Activated CD4-positive, alpha-beta T cell treated with anti-CD3 and anti-CD28 coated beads for 36 hours (primary cell): ENCODE measurements at regions not wholly inside any gene's neighbourhood (a gene's known extent, or its start where the extent isn't known, plus 50 kb on each side); places are given as distances from the start of the nearest gene placed in this dataset.
"Not testable (repeated sequence)": the region's sequence is repeated elsewhere in the genome, so short reads cannot be mapped to it uniquely, and the experiment has no call there.

Experiments used
- ATAC-seq: fragments of 200-7000 bp; cut with Tn5 transposase; one replicate; pipeline ENCODE4 v1.10.0; 2021; ENCODE audit warnings: mild to moderate bottlenecking, moderate library complexity
- CTCF ChIA-PET: fragments of 350-600 bp; sonication (Branson Sonifier 250); formaldehyde crosslinking; loops from one replicate; lab custom pipeline; 2021; ENCODE audit warnings: antibody characterized with exemption; lab: Charles Lee
- POLR2A ChIA-PET: fragments of 350-600 bp; sonication (Branson Sonifier 250); formaldehyde crosslinking; loops from one replicate; lab custom pipeline; 2021; ENCODE audit warnings: antibody characterized with exemption, inconsistent platforms; lab: Charles Lee
- DNase-seq: peaks from one replicate; pipeline ENCODE4 v3.0.0-alpha.2; 2020
- H3K27ac Mint-ChIP-seq: one replicate; pipeline ENCODE4 v1.8.0; 2021; ENCODE audit warnings: mixed read lengths
- H3K27me3 Mint-ChIP-seq: one replicate; pipeline ENCODE4 v1.8.0; 2021; ENCODE audit warnings: mixed read lengths
- H3K36me3 Mint-ChIP-seq: one replicate; pipeline ENCODE4 v1.8.0; 2021; ENCODE audit warnings: low read depth, mixed read lengths
- H3K4me1 Mint-ChIP-seq: one replicate; pipeline ENCODE4 v1.8.0; 2021; ENCODE audit warnings: mixed read lengths
- H3K4me3 Mint-ChIP-seq: one replicate; pipeline ENCODE4 v1.8.0; 2021; ENCODE audit warnings: mild to moderate bottlenecking, moderate library complexity, mixed read lengths
- H3K9me3 Mint-ChIP-seq: one replicate; pipeline ENCODE4 v1.8.0; 2021; ENCODE audit warnings: low read depth, mixed read lengths
- intact Hi-C, 2 experiments: fragments of 100-400 bp; cut with DNase I in 1 of 2; cut with micrococcal nuclease in 1 of 2; formaldehyde crosslinking; loops; one replicate each; pipeline versions ENCODE4 v1.14.2 to v1.15.1; 2022 to 2024; cut with DNase I, micrococcal nuclease

GRCh38 chr6:100220543-100220942 is 226.5 kb upstream of the MCHR2 start:
- Mint-ChIP-seq H3K36me3 (no peaks in the 10 kb centered on the region), H3K27ac (no peak overlapping the region), H3K9me3 (no peaks in the 10 kb centered on the region), H3K4me1 (no peaks in the 10 kb centered on the region), H3K27me3 (peaks cover 4% of the 10 kb centered on the region), H3K4me3 (no peak overlapping the region)
- ChIA-PET POLR2A (no interaction called here), CTCF (no interaction called here)
- intact Hi-C loops = loop anchor here in 1 of 2 experiments (10.0 kb wide), 1 partner anchor 254 kb away; no protein-coding TSS in a partner anchor
- no peak for ATAC-seq
- no peak for DNase-seq

- Mint-ChIP-seq H3K27me3 (peaks cover 2% of the 10 kb centered on the region), H3K4me1 (no peaks in the 10 kb centered on the region), H3K9me3 (no peaks in the 10 kb centered on the region), H3K4me3 (no peak overlapping the region), H3K36me3 (no peaks in the 10 kb centered on the region), H3K27ac (no peak overlapping the region)
- intact Hi-C loops = no loop called here
- ATAC-seq (no peak), DNase-seq (no peak)
- ChIA-PET CTCF (interaction anchor here (0.6 kb wide), 1 partner anchor 844 kb away, joined by 3 read pairs; no protein-coding TSS in a partner anchor), POLR2A (no interaction called here)
These were observed 223.4 kb upstream of the MCHR2 start for GRCh38 chr6:100217225-100218012.

GRCh38 chr6:100216760-100217159 is 222.7 kb upstream of the MCHR2 start:
- Mint-ChIP-seq H3K4me1 (no peaks in the 10 kb centered on the region), H3K9me3 (no peaks in the 10 kb centered on the region), H3K4me3 (no peak overlapping the region), H3K36me3 (no peaks in the 10 kb centered on the region), H3K27ac (no peak overlapping the region), H3K27me3 (no peaks in the 10 kb centered on the region)
- ChIA-PET CTCF (no interaction called here), POLR2A (no interaction called here)
- DNase-seq (no peak), ATAC-seq (no peak)
- intact Hi-C loops = no loop called here

- no peaks in the 10 kb centered on the region for H3K27me3 Mint-ChIP-seq
- no peaks in the 10 kb centered on the region for H3K4me1 Mint-ChIP-seq
- DNase-seq = no peak
- POLR2A ChIA-PET = no interaction called here
- H3K4me3 Mint-ChIP-seq = no peak overlapping the region
- CTCF ChIA-PET = no interaction called here
- intact Hi-C loops = no loop called here
- H3K27ac Mint-ChIP-seq = no peak overlapping the region
- no peaks in the 10 kb centered on the region for H3K36me3 Mint-ChIP-seq
- no peak for ATAC-seq
- no peaks in the 10 kb centered on the region for H3K9me3 Mint-ChIP-seq
These were observed 218.1 kb upstream of the MCHR2 start for GRCh38 chr6:100212131-100212530.

GRCh38 chr6:100210137-100211117 is 216.4 kb upstream of the MCHR2 start:
- Mint-ChIP-seq H3K4me3 (no peak overlapping the region), H3K36me3 (no peaks in the 10 kb centered on the region), H3K27ac (no peak overlapping the region), H3K9me3 (no peaks in the 10 kb centered on the region), H3K27me3 (peaks cover 2% of the 10 kb centered on the region), H3K4me1 (no peaks in the 10 kb centered on the region)
- ATAC-seq (no peak), DNase-seq (no peak)
- ChIA-PET CTCF (no interaction called here), POLR2A (no interaction called here)
- intact Hi-C loops = no loop called here

GRCh38 chr6:100209323-100210136 is 215.5 kb upstream of the MCHR2 start:
- POLR2A ChIA-PET = no interaction called here
- ATAC-seq (no peak), DNase-seq (no peak)
- H3K9me3 Mint-ChIP-seq = no peaks in the 10 kb centered on the region
- no peak overlapping the region for H3K4me3 Mint-ChIP-seq
- H3K4me1 Mint-ChIP-seq = no peaks in the 10 kb centered on the region
- no peaks in the 10 kb centered on the region for H3K36me3 Mint-ChIP-seq
- CTCF ChIA-PET = no interaction called here
- H3K27me3 Mint-ChIP-seq = peaks cover 2% of the 10 kb centered on the region
- H3K27ac Mint-ChIP-seq = no peak overlapping the region
- intact Hi-C loops = no loop called here

GRCh38 chr6:100203400-100203799 is 209.4 kb upstream of the MCHR2 start:
- peaks cover 2% of the 10 kb centered on the region for H3K9me3 Mint-ChIP-seq
- ChIA-PET CTCF (no interaction called here), POLR2A (no interaction called here)
- DNase-seq (no peak), ATAC-seq (no peak)
- intact Hi-C loops = no loop called here
- H3K36me3 Mint-ChIP-seq = no peaks in the 10 kb centered on the region
- H3K4me1 Mint-ChIP-seq = no peaks in the 10 kb centered on the region
- peaks cover 3% of the 10 kb centered on the region for H3K27me3 Mint-ChIP-seq
- no peak overlapping the region for H3K4me3 Mint-ChIP-seq
- H3K27ac Mint-ChIP-seq = no peak overlapping the region

- POLR2A ChIA-PET = no interaction called here
- no peak for ATAC-seq
- Mint-ChIP-seq H3K36me3 (no peaks in the 10 kb centered on the region), H3K27me3 (peaks cover 3% of the 10 kb centered on the region), H3K27ac (no peak overlapping the region), H3K4me3 (no peak overlapping the region), H3K4me1 (no peaks in the 10 kb centered on the region), H3K9me3 (peaks cover 2% of the 10 kb centered on the region)
- intact Hi-C loops = no loop called here
- CTCF ChIA-PET = no interaction called here
- DNase-seq = no peak
These were observed 208.6 kb upstream of the MCHR2 start for GRCh38 chr6:100202417-100203194.

GRCh38 chr6:100196214-100196982 is 202.4 kb upstream of the MCHR2 start:
- H3K4me1 Mint-ChIP-seq, intact Hi-C loops: not testable (repeated sequence)

GRCh38 chr6:100195244-100195643 is 201.2 kb upstream of the MCHR2 start:
- H3K27ac Mint-ChIP-seq, H3K9me3 Mint-ChIP-seq, H3K4me3 Mint-ChIP-seq, H3K36me3 Mint-ChIP-seq, CTCF ChIA-PET, DNase-seq, ATAC-seq, POLR2A ChIA-PET, H3K27me3 Mint-ChIP-seq, intact Hi-C loops, H3K4me1 Mint-ChIP-seq: not testable (repeated sequence)

More at GRCh38 chr6:100196214-100196982, 202.4 kb upstream of the MCHR2 start:
- H3K27me3 Mint-ChIP-seq, H3K9me3 Mint-ChIP-seq, CTCF ChIA-PET, H3K27ac Mint-ChIP-seq, DNase-seq, H3K4me3 Mint-ChIP-seq, H3K36me3 Mint-ChIP-seq, ATAC-seq, POLR2A ChIA-PET: not testable (repeated sequence)
